Heart left ventricle (tissue), 16 donors: ENCODE measurements at regions not wholly inside any gene's neighbourhood (a gene's known extent, or its start where the extent isn't known, plus 50 kb on each side); places are given as distances from the start of the nearest gene placed in this dataset.

Source experiments
- ATAC-seq, 4 donors: fragments of 200-7000 bp; cut with Tn5 transposase; one replicate each; pipeline ENCODE4 v1.9.1; 2020 to 2022; ENCODE audit warnings: moderate library complexity in 4 of 4, mild to moderate bottlenecking in 3 of 4, moderate number of reproducible peaks in 1 of 4
- DNase-seq, 5 donors: peaks; one replicate each; pipeline ENCODE4 v3.0.0-alpha.2; 2020
- H3K27ac ChIP-seq, 12 donors: fragments of 200-600 bp; sonication (generic) in 4 of 12; one replicate each; pipeline versions ENCODE4 v1.5.0 to v1.8.0; 2016 to 2022; ENCODE audit warnings: mild to moderate bottlenecking in 2 of 12
- H3K27me3 ChIP-seq, 9 donors: fragments of 200-600 bp; sonication (generic) in 2 of 9; one replicate each; pipeline versions ENCODE4 v1.5.1 to v1.8.0; 2016 to 2022; ENCODE audit warnings: mild to moderate bottlenecking in 3 of 9
- H3K36me3 ChIP-seq, 9 donors: fragments of 200-600 bp; sonication (generic) in 2 of 9; one replicate each; pipeline versions ENCODE4 v1.5.0 to v1.8.0; 2018 to 2022; ENCODE audit warnings: mild to moderate bottlenecking in 2 of 9
- H3K4me1 ChIP-seq, 12 donors: fragments of 200-600 bp; sonication (generic) in 4 of 12; one replicate each; pipeline versions ENCODE4 v1.5.0 to v1.8.0; 2016 to 2022; ENCODE audit warnings: mild to moderate bottlenecking in 3 of 12
- H3K4me3 ChIP-seq, 12 donors: fragments of 200-600 bp; sonication (generic) in 4 of 12; one replicate each; pipeline versions ENCODE4 v1.5.0 to v1.8.0; 2017 to 2022; ENCODE audit warnings: mild to moderate bottlenecking in 9 of 12, moderate library complexity in 4 of 12
- H3K9me3 ChIP-seq, 12 donors: fragments of 200-600 bp; sonication (generic) in 4 of 12; one replicate each; pipeline versions ENCODE4 v1.5.0 to v1.8.0; 2016 to 2022; ENCODE audit warnings: mild to moderate bottlenecking in 1 of 12
- CTCF ChIP-seq, 12 donors: fragments of 200-600 bp; sonication (generic) in 4 of 12; IDR thresholded peaks; one replicate each; pipeline versions ENCODE4 v1.5.0 to v1.8.0; 2018 to 2022; ENCODE audit warnings: antibody characterized with exemption in 12 of 12, mild to moderate bottlenecking in 5 of 12
- POLR2A ChIP-seq, 2 donors: fragments of 450-650 bp; IDR thresholded peaks; one replicate each; pipeline ENCODE4 v1.6.1; 2017; ENCODE audit warnings: antibody characterized with exemption in 2 of 2, mild to moderate bottlenecking in 2 of 2, moderate library complexity in 2 of 2
- WGBS, 4 donors: extraction: QIAGEN DNeasy Blood & Tissue Kit in 2 of 4; methylation state at CpG; one replicate each; pipeline versions ENCODE4 v1.1.5 to v1.1.7; 2013 to 2018; 5-methylcytosine and 5-hydroxymethylcytosine counted together
- intact Hi-C, 10 donors: fragments of 100-400 bp; cut with DNase I; formaldehyde crosslinking; loops; one replicate each; pipeline versions ENCODE4 v1.11.1 to v1.14.2; 2022
- donor health status: ischemic (EF 13 %, LVEDD 7.1; RV severe dilation, severe dysfunction).
- donor health status: healthy with polysubstance abuse.
- donor health status: DM: no; HTN: yes; CAD: no.
- donor health status: DM: no; HTN: no; CAD: no.
- donor health status: ischemic (EF 25% LVEDD 6.9; RV normal size, moderate dysfunction).
- donor health status: ischemic (EF 25% LVEDD 5.7; RV mildly dilated, moderate dysfunction).
- donor health status: healthy.
- donor health status: DM: yes; HTN: yes; CAD: no.
- donor health status: ischemic (EF 35%, LVEDD 5.7; RV mildly dilated, moderate dysfunction).
- donor health status: nonischemic (EF 11% LVEDD 7.7; RV severe dilation, severe dysfunction).
- donor health status: DM: yes; HTN: yes; CAD: no.
- donor health status: PGD.
- donor health status: ischemic (EF 29% LVEDD 5.4; RV normal size, mild dysfunction).
- donor health status: nonischemic (EF 23%, LVEDD 6.1; RV moderate dilation, normal function).

- no peak for ATAC-seq
- H3K4me1 ChIP-seq, result peaks cover 0 to 13% (median 3%) of the 10 kb centered on the region in 12 donors
- no peak for DNase-seq
- no peak overlapping the region for H3K4me3 ChIP-seq
- no peaks in the 10 kb centered on the region for H3K36me3 ChIP-seq
- intact Hi-C loops, result loop anchor here in 6 of 10 donors (5.0 kb wide), 3 partner anchors 109 to 284 kb away; no protein-coding TSS in a partner anchor
- no peak overlapping the region for H3K27ac ChIP-seq
- TF ChIP-seq POLR2A (IDR thresholded peaks at IDR 0.05) (no peak), CTCF (IDR thresholded peaks at IDR 0.05) (no peak)
- WGBS, 4 donors, result 67 to 74% (median 72%) methylated on average over 7 of the region's 7 CpGs
- H3K9me3 ChIP-seq, result no peaks in the 10 kb centered on the region
- H3K27me3 ChIP-seq, result no peaks in the 10 kb centered on the region
Measured at GRCh38 chr2:65551528-65551927, 119.1 kb upstream of the SPRED2 start.

- Histone ChIP-seq H3K27ac (no peak overlapping the region), H3K4me1 (peaks cover 0 to 26% (median 12%) of the 10 kb centered on the region in 12 donors), H3K36me3 (no peaks in the 10 kb centered on the region), H3K27me3 (no peaks in the 10 kb centered on the region), H3K4me3 (no peak overlapping the region), H3K9me3 (no peaks in the 10 kb centered on the region)
- TF ChIP-seq CTCF (IDR thresholded peaks at IDR 0.05) (no peak), POLR2A (IDR thresholded peaks at IDR 0.05) (no peak)
- ATAC-seq, result no peak
- intact Hi-C loops, result loop anchor here in 6 of 10 donors (5.0 kb wide), 3 partner anchors 108 to 283 kb away; no protein-coding TSS in a partner anchor
- 61 to 76% (median 74%) methylated on average over 7 of the region's 7 CpGs for WGBS, 4 donors
- DNase-seq, result no peak
Measured at GRCh38 chr2:65550246-65550645, 117.8 kb upstream of the SPRED2 start.

- WGBS, 4 donors, result 94 to 99% (median 97%) methylated on average over 4 of the region's 4 CpGs
- no peak overlapping the region for H3K4me3 ChIP-seq
- intact Hi-C loops, result loop anchor here in 9 of 10 donors (5.0 to 10.0 kb wide), 5 partner anchors 107 to 282 kb away; partner anchors contain the start of gene SPRED2 (in 1 of the 9)
Measured at GRCh38 chr2:65549631-65550030, 117.2 kb upstream of the SPRED2 start.

GRCh38 chr2:65549257-65549627, 116.8 kb upstream of the SPRED2 start:
- DNase-seq (no peak), ATAC-seq (no peak)
- H3K4me1 ChIP-seq, result peaks cover 0 to 28% (median 13%) of the 10 kb centered on the region in 12 donors
- no peak overlapping the region for H3K27ac ChIP-seq
- 89 to 99% (median 98%) methylated on average over 3 of the region's 3 CpGs for WGBS, 4 donors
- intact Hi-C loops, result loop anchor here in 5 of 10 donors (5.0 to 10.0 kb wide), 4 partner anchors 112 to 282 kb away; partner anchors contain the start of gene SPRED2 (in 1 of the 5)
- H3K9me3 ChIP-seq, result no peaks in the 10 kb centered on the region
- H3K36me3 ChIP-seq, result no peaks in the 10 kb centered on the region
- TF ChIP-seq POLR2A (IDR thresholded peaks at IDR 0.05) (no peak), CTCF (IDR thresholded peaks at IDR 0.05) (no peak)
- H3K4me3 ChIP-seq, result no peak overlapping the region
- no peaks in the 10 kb centered on the region for H3K27me3 ChIP-seq

More at GRCh38 chr2:65549631-65550030, 117.2 kb upstream of the SPRED2 start:
- H3K27me3 ChIP-seq, result no peaks in the 10 kb centered on the region
- H3K9me3 ChIP-seq, result no peaks in the 10 kb centered on the region
- no peaks in the 10 kb centered on the region for H3K36me3 ChIP-seq
- peaks cover 0 to 28% (median 13%) of the 10 kb centered on the region in 12 donors for H3K4me1 ChIP-seq
- no peak overlapping the region for H3K27ac ChIP-seq
- DNase-seq (no peak), ATAC-seq (no peak)
- no peak for TF ChIP-seq POLR2A (IDR thresholded peaks at IDR 0.05)
- no peak for TF ChIP-seq CTCF (IDR thresholded peaks at IDR 0.05)
